GM21360 (cell line): ENCODE measurements at regions not wholly inside any gene's neighbourhood (a gene's known extent, or its start where the extent isn't known, plus 50 kb on each side); places are given as distances from the start of the nearest gene placed in this dataset.
A peak's percentile ranks its signal among the peaks of the same experiment; 100 is the strongest.
"Not testable (repeated sequence)": the region's sequence is repeated elsewhere in the genome, so short reads cannot be mapped to it uniquely, and the experiment has no call there.

ENCODE experiments used
- ATAC-seq: cut with Tn5 transposase; IDR thresholded peaks from one replicate; pipeline ENCODE4 v1.9.1; 2021; ENCODE audit warnings: mild to moderate bottlenecking, moderate library complexity; ENCODE audit not compliant: unreplicated experiment

DNA sequence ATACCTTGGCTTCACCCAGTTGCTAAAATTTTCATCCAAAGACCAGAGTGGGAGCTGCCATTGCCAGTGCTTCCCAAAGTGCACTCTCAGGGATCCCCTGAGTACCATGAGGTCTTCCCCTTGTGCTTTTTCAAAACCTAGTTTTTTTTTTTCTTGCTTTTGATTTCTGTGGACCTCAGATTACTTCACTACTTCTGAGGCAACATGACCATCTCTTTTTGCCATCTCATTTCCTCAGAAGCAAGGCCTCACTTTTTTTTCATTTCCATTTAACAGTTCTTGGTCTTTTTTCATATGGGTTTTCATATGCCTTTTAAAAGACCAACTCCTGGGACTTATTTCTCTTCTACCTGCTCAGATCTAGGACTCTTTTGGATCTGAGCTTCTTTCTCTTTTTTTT lies 64.1 kb upstream of the MMS22L start:
- no peak for ATAC-seq

DNA sequence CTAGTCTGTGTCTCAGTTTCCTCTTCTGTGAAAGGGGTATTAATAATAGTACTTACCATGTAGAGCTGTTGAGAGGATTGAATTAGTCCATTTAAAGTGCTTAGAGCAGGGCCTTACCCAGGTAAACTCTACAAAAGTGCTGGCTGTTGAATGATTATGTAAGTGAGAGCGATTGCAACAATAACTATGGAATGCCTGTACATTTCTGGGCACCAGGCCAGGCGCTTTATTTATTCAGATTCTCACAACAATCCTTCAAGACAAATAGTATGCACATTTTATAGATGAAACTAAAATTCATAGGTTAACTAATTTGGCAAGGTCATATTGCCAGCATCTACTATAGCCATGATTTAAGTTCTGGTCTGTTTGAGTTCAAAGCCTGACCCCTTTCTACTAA lies 78.3 kb upstream of the MMS22L start:
- ATAC-seq = no peak

DNA sequence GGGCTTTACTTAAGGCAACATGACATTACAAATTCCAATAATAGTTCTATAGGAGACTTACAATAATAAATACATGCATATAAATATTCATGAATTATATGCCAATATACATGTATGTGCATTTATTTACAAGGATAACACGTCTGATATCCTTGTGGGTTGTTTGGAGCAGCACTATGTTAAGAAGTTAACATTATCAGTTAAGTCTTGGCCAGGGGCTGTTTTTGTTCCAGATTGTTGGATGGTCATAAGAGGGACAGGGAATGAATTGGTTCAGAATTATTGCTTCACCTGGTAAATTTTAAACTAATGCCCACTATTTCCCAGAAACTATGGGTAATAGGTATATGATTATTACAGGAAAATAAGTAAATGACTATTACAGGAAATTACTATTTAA lies 81.3 kb upstream of the MMS22L start:
- no peak for ATAC-seq

DNA sequence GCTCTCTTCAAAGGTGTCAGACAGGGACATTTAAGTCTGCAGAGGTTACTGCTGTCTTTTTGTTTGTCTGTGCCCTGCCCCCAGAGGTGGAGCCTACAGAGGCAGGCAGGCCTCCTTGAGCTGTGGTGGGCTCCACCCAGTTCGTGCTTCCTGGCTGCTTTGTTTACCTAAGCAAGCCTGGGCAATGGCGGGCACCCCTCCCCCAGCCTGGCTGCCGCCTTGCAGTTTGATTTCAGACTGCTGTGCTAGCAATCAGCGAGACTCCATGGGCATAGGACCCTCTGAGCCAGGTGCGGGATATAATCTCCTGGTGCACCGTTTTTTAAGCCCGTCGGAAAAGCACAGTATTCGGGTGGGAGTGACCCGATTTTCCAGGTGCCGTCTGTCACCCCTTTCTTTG lies 99.1 kb upstream of the MMS22L start:
- ATAC-seq = not testable (repeated sequence)

DNA sequence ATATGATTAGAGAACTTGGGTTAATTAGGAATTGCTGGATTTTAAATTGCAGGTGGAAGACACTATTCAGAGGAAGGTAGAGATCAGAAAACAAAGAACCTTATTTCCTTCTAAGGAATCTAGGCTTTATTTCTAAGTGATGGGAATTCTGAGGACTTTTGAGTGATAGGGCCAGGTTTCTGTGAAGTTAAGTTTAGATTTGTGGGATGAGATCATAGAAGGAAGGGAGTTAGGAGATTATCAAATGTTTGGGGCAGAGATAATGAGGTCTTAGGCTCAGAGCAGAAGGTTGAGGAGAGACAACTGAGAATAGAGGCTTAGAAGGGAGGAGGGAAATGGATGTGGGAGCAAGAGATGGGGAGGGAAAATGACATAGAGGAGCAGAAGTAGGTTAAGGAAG lies 109.7 kb upstream of the MMS22L start:
- ATAC-seq = no peak

DNA sequence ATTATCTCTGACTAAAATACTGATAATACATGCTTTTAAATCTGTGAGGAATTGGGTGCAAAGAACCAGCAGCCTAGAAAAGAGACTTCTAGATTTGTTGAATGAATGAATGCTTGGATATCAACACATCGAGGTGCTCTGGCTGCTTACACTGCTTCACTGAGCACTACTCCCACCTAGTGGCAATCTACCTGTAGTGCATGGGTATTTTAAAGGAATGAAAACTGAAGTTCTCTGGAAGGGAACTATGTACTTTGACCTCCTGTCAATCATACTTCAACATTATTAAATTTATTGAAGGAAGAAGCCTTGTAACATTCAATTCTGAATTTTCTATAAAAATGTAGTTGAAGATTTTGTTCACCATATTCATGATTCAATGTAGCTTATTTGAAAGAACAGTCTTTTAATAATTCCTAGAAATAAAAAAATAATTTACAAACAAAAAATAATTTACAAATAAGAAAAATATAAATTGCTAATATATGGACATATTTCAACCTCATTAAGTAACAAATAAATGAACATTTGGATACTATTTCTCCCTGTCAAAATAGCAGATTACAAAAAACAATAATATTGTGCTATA lies 111.2 kb upstream of the MMS22L start:
- ATAC-seq = peak; percentile 85

DNA sequence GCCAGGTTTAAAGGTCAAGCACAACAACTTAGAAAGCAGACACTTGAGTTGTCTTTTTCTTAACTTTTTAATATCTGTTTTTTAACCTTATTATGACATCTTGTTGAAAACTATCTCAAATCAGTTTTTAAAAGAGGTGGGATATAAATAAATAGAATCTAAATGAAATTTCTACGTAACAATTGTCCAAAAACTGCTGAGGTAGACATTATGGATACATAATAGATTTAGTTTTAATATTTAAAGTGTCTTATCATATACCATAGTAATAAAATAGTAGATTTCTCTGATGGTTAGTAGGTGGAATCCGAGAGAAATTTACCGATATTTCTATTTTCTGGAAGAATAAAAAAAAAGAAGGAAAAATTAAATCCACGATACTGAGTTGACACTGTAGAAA lies 113.9 kb upstream of the MMS22L start:
- no peak for ATAC-seq

DNA sequence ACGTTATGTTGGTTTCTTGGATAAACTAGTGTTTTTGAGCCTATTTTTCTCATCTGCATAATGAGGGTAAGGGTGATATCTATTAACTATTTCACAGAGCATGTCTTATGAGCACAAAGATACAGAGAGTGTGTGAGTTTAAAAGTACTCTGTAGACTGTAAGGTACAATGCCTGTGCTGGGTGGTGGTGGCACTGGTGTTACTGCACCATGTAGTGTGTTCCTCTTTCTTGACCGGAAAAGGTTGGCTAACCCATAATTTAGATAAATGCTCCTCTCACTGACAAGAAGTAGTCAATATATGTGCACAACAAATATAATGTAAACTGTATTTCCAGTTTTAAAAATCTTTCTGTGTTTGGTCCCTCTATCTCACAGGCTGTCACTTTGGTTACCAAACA lies 116.2 kb upstream of the MMS22L start:
- no peak for ATAC-seq

DNA sequence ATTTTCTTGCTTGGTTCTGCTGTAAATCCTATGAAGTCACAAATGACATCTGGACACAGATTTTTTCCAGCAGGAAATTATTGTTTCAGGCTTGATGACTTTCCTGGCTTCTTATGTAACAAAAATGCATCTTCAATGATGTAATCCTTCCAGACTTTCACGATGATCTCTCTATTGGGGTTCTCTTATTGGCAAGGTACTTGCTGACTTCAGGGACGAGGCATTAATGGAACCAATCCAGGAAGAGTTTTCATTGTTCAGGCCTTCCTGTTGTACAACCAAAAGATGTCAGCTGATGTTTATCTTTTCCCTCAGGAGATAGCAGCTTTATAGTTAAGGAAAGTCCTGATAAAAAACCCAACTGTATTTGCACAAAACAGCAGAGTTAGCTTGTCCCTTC lies 118.5 kb upstream of the MMS22L start:
- ATAC-seq = no peak

DNA sequence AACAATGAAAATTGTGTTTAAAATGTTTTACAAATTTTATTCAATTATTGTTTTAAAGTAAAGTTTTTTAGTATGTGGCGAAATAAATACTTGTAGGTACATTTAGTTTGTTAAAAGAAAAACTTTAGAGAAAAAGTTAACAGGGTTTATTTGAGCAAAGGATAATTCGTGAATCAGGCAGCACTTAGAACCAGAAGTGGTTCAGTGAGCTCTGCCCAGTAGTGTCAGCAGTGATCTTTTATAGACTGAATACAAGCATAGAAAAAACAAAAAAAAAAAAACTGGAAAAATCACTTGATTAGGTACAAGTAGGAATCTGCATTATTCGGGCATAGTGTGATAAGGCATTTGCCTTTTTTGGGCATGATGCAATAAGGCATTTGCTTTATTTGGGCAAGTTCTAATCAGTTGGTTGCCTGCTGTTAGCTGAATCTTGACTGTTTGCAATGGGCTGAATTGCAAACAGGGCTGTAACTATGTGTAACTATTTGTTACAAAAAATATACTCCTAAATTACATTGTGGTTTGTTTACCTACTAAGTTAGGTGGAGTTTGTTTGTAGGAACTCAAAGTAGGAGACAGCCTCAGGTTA lies 122.9 kb upstream of the MMS22L start:
- no peak for ATAC-seq

DNA sequence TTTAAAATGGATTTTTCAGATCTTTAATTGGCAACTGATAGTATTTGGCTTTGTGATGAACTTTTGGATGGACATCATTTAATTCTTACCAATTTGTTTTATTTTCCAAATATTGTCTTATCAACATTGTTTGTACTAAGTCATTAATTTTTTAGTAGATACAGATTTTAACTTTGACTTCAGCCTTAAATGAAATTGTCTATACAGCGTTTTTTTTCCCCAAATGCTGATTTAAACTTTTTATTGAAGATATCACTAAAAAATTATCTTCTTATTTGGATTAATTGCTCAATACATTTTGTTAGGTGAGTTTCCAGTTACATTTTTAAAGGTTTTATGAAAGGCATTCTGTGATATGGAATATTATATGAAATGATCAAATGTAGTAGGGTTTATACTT lies 123.6 kb upstream of the MMS22L start:
- no peak for ATAC-seq

DNA sequence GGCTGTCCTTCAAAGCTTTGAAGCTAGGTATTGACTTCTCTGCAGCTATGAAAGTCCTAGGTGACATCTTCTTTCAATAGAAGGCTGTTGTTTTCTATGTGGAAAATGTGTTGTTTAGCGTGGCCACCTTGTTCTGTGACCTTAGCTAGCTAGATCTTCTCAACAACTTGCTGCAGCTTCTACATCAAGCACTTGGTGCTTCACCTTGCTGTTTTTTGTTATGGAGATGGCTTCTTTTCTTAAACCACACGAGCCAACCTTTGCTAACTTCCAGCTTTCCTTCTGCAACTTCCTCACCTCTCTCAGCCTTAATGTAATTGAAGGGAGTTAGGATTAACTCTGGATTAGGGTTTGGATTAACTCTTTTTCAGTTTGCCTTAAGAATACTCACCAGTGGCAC lies 128.6 kb upstream of the MMS22L start:
- ATAC-seq = no peak

DNA sequence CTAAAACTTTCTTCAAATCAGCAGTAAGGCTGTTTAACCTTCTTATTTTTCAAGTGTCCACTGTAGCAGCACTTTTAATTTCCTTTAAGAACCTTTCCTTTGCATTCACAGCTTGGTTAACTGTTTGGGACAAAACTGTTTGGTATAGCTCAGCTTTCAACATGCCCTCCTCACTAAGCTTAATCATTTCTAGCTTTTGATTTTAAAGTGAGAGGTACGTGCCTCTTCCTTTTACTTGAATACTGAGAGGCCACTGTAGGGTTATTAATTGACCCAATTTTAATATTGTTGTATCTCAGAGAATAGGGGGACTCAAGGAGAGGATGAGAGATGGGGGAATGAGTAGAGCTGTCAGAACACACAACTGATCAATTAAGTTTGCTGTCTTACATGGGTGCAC lies 129.5 kb upstream of the MMS22L start:
- ATAC-seq = no peak

DNA sequence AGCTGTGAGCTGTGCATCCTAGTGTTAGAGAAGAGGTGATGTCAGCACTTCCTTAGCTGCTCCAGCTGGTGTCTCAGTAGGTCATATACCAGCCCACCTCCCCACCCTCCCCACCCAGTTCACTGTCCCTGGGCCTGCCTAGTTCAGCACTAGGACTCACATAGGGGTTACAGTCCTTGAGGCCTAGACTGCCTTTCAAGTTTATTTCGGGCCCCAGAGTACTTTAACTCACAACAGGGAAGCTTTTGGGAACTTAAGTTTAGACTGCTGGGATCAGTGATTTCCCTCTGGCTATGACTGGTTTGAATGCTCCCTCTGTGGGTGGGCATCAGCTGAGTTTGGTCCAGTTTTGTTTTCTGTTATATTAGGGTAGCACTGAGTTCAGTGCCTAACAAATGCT lies 139.2 kb upstream of the MMS22L start:
- ATAC-seq = no peak

DNA sequence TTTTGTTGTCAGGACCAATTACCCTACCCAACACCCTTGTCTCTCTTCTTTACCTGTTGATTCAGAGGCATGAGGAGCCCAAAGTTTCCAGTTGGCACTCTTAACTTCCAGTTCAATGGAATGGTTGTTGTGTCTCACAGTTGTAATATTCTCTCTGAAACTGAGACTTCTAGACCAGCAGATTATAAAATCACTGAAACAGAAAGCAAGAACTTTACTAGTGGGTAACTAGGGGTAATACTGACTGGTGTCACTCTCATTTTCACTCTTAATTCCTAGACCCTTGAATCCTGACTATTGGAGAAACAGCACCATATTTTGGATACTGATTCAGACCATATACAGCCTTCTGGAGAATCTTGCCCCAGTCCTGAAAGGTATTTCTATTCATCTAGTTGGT lies 140.2 kb upstream of the MMS22L start:
- no peak for ATAC-seq

DNA sequence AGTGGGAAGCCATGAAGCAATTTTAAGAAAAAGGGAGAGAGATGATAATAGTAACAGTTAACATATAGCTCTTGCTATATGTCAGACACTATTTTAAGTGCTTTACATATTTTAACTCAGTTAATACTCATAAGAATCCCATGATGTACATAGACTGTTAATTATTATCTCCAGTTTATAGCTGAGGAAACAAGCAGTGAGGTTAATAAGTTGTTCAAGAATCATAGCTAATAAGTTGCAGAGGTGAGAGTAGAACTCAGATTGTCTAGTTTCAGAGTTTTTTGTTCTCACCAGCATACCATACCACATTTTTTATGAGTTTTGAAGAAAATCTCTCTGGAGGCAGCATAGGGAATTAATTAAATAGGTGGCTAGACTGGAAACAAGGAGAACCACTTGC lies 144.6 kb upstream of the MMS22L start:
- ATAC-seq = no peak

DNA sequence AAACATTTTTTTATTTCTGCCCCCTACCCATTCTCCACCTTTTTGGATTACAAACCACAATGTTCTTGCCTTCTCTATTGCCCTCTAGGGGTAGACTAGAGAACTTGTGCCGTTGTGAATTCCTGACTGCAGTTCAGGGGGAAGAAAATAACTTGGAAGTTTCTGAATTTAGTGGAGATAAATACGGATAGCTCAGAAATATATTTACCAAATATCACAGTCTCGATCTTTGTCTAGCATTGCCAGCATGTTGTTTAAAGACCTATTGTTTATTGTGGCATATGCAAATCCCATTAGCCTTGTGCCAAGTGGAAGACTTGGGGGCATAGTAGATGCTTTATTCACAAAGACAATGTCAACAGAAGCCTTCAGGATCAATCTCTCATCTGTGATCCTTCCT lies 154.1 kb upstream of the MMS22L start:
- ATAC-seq = peak; percentile 57

DNA sequence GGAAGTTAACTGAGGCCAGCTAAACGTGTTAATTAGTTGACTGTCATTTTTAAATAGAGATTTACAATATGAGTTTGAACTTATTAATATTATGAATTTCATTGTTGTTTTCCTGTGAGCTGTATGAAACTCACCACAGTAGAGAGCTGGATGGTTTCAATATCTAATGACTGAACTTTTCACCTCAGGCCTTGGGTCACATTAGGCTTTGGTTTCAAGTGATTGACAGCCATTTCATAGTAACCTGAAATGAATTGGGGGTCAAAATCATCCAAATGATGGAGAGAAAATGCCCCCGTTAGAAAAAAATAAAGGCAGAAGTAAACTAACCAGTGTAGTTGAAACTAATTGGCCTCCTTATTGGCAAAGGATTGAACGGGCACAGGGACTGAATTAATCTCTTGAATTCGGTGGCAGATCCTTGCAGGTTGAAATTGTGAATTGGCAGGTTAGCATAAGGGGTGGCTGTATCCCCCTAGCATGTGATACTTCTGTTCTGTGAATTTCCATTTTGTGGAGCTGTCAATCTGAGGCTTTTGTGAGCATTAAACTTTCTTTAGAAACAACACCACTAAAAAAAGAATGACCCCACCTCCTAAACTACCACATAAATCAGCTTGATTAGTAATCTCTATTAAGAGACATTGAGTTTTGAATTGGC lies 155.1 kb upstream of the MMS22L start:
- no peak for ATAC-seq

DNA sequence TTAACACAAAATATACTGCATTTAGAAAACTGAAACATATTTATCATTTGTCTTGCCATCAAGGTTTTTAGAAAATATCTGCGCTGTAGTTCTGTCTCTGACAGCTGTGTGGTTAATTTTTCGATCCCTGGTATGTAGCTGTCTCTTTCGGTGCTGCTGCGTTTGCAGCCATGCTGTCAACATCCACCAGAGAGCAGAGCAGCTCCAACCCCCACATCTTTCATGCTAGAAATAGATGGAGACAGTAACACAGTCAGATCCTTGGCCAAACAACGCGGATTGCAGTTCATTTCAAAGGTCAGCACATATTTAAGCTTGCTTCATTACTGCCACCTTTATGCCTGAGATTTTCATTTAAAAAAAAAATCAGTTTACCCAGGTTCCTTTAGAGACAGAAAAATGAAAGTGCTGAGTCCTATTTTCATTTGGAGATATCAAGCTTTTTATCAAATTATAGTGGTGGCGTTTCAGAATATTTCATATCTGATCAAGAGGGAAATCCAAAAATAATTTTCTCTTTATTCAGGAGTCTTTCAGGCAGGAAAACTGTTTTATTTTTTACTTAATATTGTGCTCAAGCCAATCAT lies 157.7 kb upstream of the MMS22L start:
- peak; percentile 60 for ATAC-seq

DNA sequence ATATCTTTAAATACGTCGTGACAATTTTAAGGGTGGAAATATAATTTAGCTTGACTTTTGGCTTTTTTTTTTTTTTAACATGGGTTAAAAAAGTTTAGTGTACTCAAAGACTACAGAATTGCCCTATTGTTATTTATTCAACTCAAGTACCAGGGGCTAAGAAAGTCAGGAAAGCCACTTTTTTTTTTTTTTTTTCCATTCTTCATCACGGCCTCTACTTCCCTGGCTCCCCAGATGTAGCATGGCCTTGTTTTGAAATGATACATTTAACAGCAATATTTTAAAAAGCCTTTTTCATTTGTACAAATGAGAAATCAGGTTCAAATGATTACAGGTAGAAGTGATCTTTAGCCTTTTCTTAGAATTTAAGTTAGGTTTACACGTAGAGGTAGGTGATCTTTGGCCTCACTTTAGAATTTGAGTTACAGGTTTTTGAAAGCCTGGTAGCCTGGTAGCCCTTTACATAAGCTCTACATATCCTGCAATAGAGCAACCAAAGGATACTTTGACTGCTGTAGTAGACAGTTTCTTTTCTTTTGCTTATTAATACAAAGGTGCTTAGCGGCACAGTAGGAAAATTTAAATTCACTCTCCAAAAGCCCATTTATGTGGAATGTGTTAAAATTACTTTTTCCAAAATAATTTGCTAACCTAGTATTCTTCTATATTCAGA lies 160.5 kb upstream of the MMS22L start:
- ATAC-seq = no peak

DNA sequence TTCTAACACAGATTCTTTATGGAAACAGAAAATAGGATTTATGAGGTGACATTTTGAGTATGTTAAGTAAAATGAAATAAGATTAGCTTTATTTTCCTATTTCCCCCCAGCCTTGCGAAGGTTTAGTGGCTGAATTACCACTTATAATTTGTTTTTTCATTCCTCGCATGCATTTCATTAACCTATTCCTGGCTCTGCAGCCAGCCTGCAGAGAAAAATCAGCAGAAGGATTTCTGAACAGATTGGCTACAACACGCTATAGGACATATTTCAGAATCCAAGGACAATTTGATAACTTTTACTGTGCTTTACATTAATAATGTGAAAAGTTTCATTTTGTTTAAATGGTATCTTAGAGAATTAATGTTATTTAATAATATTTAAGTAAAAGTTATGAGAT lies 162.4 kb upstream of the MMS22L start:
- no peak for ATAC-seq

DNA sequence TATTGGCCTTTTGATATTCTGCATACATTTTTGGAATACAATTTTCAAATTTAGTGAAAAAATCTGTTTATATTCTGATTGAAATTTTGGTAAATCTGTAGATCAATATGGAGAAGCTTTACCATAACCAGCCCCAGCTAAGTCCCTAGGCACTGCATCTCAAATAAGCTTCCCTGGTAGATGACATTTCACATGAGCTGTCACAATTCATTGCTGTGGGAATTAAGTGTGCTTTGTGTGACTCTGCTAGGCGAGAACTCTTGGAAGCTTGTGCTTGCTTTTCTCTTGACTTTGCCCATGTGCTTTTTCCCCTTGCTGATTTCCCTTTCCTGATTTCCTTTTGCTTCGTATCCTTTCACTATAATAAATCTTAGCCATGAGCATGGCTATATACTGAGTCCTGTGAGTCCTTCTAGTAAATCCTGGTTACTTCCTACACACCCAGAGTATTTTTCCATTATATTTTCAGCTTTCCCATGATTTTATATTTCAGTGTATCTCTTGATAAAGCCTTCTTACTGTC lies 166.5 kb upstream of the MMS22L start:
- ATAC-seq = no peak
